K562 (cell line): ENCODE measurements at regions not wholly inside any gene's neighbourhood (a gene's known extent, or its start where the extent isn't known, plus 50 kb on each side); places are given as distances from the start of the nearest gene placed in this dataset.

Source experiments
- NR2C2 ChIP-seq, 2 experiments: fragments of 200-800 bp in 1 of 2; sonication (Bioruptor generic) in 1 of 2; sonication (generic) in 1 of 2; formaldehyde crosslinking in 1 of 2; IDR thresholded peaks; 2 replicates each; pipeline versions ENCODE4 v1.6.1 to v1.8.0; 2016 to 2022; ENCODE audit warnings: mild to moderate bottlenecking in 1 of 2, missing compliant biosample characterization in 1 of 2, missing genetic modification characterization in 1 of 2, missing genetic modification reagents in 1 of 2
- POLR3A ChIP-seq: IDR thresholded peaks from 2 replicates; pipeline ENCODE4 v1.6.1; 2011; ENCODE audit warnings: borderline replicate concordance, mild to moderate bottlenecking, moderate library complexity; ENCODE audit not compliant: insufficient read length, insufficient read depth; ENCODE audit errors: extremely low read depth
- REST ChIP-seq, 2 experiments: fragments of 450-650 bp; formaldehyde crosslinking in 1 of 2; IDR thresholded peaks; 2 replicates each; pipeline versions ENCODE4 v1.4.0 to v1.6.1; 2014 to 2020; ENCODE audit warnings: mild to moderate bottlenecking in 2 of 2, borderline replicate concordance in 1 of 2, low read depth in 1 of 2
- SRSF9 ChIP-seq: fragments of 200-400 bp; formaldehyde crosslinking; IDR thresholded peaks from 2 replicates; pipeline ENCODE4 v1.6.1; 2017; ENCODE audit warnings: low read depth, low read length, borderline replicate concordance

GRCh38 chr10:24104895-24105294, 104.0 kb upstream of the KIAA1217 start (continued):
- TF ChIP-seq REST (IDR thresholded peaks at IDR 0.05; ENCODE audit: borderline replicate concordance) (no peak), REST (CRISPR knock-in tag; IDR thresholded peaks at IDR 0.05; ENCODE audit: low read depth) (no peak), SRSF9 (no peak), POLR3A (no peak), NR2C2 (CRISPR knock-in tag; IDR thresholded peaks at IDR 0.05) (no peak), NR2C2 (tag; IDR thresholded peaks at IDR 0.05) (no peak)
